Epithelial cell of proximal tubule (primary cell): ENCODE measurements at regions not wholly inside any gene's neighbourhood (a gene's known extent, or its start where the extent isn't known, plus 50 kb on each side); places are given as distances from the start of the nearest gene placed in this dataset.

ENCODE experiments used
- DNase-seq: peaks from one replicate; pipeline ENCODE4 v3.0.0-alpha.2; 2011; ENCODE audit warnings: low read depth
- H3K4me3 ChIP-seq: 2 replicates; pipeline ENCODE4 v1.5.1; 2011; ENCODE audit warnings: low read depth, mild to moderate bottlenecking, low read length
- CTCF ChIP-seq: conservative IDR thresholded peaks from 2 replicates; pipeline ENCODE4 v1.5.1; 2012; ENCODE audit warnings: low read depth, mild to moderate bottlenecking, low read length

GRCh38 chr12:77724367-77724957 is 106.2 kb upstream of the NAV3 start:
- H3K4me3 ChIP-seq: no peak overlapping the region
- DNase-seq: no peak
- peak; percentile 78 for TF ChIP-seq CTCF

DNA sequence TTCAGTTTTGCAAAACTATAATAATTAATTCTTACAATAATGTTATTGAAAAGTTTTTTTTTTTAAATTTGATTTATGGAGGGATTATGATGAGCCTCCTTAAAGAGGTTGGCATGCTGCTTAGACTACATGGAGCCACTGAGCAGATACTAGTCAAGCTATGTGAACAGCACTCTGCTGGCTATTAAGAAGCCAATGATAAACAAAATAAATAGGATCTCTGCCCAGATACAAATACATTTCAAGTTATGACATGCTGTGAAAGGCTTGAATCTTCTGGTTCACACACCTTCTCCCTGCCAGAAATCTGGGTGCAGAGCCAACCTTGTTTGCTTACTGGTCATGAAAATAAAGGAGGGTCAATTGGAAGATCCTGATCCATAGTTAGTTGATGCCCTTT is 107.4 kb upstream of the NAV3 start:
- TF ChIP-seq CTCF: no peak
- no peak for DNase-seq
- no peak overlapping the region for H3K4me3 ChIP-seq

DNA sequence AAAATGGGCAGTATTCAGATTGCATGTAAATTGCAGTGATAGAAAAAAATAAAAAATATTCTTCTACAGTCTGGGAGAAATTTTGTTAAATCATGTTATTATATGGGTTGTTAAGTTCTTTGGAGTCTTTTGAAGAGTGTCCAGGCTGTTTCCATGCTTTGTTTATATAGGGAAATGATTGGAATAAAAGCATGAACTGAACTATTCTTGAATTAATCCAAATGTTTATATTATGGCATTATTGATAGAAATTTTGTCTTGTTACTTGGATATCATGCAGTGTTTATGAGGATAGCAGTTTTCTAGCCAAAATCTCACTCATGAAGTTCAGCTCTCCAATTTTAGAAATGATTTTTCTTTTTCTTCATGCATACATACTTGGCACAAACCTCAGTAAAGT is 108.2 kb upstream of the NAV3 start:
- no peak for DNase-seq
- TF ChIP-seq CTCF: no peak
- no peak overlapping the region for H3K4me3 ChIP-seq

GRCh38 chr12:77720258-77720657 is 110.4 kb upstream of the NAV3 start:
- no peak overlapping the region for H3K4me3 ChIP-seq
- DNase-seq: peak; percentile 1
- peak; percentile 46 for TF ChIP-seq CTCF

GRCh38 chr12:77710209-77710608 is 120.5 kb upstream of the NAV3 start:
- no peak for TF ChIP-seq CTCF
- no peak overlapping the region for H3K4me3 ChIP-seq
- no peak for DNase-seq

GRCh38 chr12:77697126-77697525 is 133.6 kb upstream of the NAV3 start:
- TF ChIP-seq CTCF: no peak
- H3K4me3 ChIP-seq: no peak overlapping the region
- no peak for DNase-seq

GRCh38 chr12:77696183-77696582 is 134.5 kb upstream of the NAV3 start:
- no peak overlapping the region for H3K4me3 ChIP-seq
- TF ChIP-seq CTCF: no peak
- DNase-seq: no peak
